HG03558 (cell line): ENCODE measurements at regions not wholly inside any gene's neighbourhood (a gene's known extent, or its start where the extent isn't known, plus 50 kb on each side); places are given as distances from the start of the nearest gene placed in this dataset.

Source experiments
- ATAC-seq: cut with Tn5 transposase; IDR thresholded peaks from one replicate; pipeline ENCODE4 v1.9.1; 2021; ENCODE audit warnings: moderate number of reproducible peaks; ENCODE audit not compliant: unreplicated experiment; ENCODE audit errors: extremely low read depth

GRCh38 chr12:92585115-92585727 lies 117.6 kb upstream of the PLEKHG7 start:
- ATAC-seq = no peak

DNA sequence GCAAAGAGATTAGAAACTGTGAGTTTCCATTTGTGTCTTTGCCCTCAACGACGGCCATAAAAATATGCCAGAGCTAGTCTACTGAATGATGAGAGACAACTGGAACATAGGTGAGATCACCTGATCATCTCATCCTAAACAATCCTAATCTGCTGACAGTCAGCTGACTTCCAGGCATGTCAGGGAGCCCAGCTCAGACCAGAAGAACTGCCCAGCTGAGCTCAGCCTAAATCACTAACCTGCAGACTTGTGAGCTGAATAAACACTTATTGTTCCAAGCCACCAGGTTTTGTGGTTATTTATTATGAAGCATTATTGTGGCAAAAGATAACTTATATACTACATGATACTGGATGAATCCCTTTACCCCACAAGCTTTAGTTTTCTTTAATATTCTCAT lies 118.9 kb upstream of the PLEKHG7 start:
- ATAC-seq = no peak

- no peak for ATAC-seq
Measured at GRCh38 chr12:92582893-92583292, 119.9 kb upstream of the PLEKHG7 start.

DNA sequence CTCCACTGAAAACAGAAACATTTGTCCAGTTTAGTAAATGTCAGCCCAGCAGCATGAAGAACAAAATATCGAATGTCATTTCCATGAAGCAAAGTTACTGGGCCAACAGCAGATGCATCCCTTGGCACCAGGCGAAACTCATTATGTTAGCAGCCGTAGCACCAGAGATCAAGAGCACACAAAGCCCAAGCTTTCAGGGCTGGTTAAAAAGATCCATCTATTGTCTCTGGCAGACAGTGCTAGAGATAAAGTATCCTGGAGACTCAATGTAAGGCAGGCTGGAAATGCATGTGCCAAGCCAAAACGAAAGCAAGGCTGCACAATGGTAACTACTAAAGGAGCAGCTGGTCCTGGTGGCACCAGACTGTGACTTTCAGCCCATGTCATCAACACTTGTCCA lies 120.3 kb upstream of the PLEKHG7 start:
- no peak for ATAC-seq

GRCh38 chr12:92581604-92582003 lies 121.2 kb upstream of the PLEKHG7 start:
- ATAC-seq = no peak

GRCh38 chr12:92574911-92575570 lies 127.7 kb upstream of the PLEKHG7 start:
- no peak for ATAC-seq

DNA sequence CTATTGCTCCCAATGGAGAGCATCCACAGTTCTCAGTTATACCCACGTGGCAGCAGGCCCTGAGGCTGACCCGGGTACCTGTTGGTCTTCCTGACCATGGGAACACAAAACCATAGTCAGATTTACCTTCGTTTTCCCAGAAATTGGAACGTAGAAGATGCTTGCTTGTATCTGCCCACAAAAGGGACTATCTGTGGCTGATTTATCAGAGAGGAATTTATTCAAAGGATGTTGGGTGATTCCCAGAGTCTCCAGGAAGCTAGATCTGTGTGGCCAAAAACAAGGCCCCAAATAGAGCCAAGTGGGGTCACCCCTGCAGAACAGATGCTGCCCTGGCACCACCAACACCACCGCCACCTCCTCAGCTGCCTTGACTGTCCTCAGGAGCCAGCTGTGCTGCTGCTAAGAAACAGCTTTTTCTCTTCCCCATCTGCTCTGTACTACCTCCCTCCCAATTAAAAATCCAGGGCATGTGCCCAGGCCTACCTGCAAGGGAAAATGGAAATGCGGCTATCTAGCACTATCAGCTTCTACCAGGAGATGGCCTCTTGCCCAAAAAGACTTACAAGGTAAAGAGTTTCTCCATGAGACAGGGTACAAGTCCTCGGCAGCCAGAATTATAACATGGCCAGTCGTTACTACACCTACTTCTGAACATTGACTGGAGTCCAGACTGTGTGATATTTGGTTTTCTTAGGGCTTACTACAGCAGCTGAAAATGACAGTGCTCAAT lies 128.6 kb upstream of the PLEKHG7 start:
- ATAC-seq = no peak

GRCh38 chr12:92573104-92573503 lies 129.7 kb upstream of the PLEKHG7 start:
- ATAC-seq = no peak

- ATAC-seq = no peak
Measured at GRCh38 chr12:92571844-92572543, 130.8 kb upstream of the PLEKHG7 start.

DNA sequence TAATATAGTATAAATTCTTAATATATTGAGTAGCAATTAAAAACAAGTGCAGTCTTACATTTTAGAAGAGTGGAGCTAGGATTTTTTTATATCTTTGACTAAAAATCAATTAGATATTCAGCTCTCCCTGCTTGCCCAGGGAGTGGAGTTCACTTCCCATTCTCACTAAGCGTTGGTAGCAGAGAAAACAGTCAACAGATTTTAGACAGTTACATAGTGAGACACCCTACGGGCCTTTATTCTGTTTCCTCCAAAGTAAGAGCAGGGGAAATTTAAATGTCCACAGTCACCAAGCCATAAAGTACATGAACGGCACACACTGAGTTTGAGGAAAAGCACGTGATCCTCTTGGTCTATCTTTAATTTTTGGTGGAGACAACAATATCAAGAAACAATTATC lies 131.6 kb upstream of the PLEKHG7 start:
- no peak for ATAC-seq

- peak; percentile 79 for ATAC-seq
Measured at GRCh38 chr12:92570056-92570753, 132.6 kb upstream of the PLEKHG7 start.

GRCh38 chr12:92568691-92569090 lies 134.1 kb upstream of the PLEKHG7 start:
- no peak for ATAC-seq

DNA sequence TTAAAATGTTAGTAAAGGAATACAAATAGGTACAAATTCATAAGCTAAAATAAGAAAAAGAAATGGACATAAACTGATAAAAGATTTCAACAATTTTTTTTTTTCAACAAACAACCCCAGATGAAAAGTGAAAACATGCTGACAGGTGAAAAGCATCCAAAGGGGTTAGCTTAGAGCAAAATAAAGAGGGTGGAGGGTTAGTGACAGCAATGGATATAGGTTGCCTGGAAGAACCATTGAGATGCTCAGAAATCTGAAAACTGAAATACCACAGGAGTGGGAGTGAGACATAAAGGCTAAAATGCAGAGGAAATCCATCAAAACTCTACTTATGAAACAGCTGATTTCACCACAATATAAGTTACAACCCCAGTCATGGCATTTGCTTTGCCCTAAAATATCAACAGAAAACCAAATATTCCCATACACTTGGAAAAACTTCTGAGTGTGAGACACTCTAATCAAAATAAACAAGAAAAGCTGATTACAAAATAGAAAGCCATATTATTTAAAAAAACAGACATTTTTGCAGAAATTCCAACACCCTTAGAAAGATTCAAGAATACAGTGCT lies 136.3 kb upstream of the PLEKHG7 start:
- no peak for ATAC-seq

DNA sequence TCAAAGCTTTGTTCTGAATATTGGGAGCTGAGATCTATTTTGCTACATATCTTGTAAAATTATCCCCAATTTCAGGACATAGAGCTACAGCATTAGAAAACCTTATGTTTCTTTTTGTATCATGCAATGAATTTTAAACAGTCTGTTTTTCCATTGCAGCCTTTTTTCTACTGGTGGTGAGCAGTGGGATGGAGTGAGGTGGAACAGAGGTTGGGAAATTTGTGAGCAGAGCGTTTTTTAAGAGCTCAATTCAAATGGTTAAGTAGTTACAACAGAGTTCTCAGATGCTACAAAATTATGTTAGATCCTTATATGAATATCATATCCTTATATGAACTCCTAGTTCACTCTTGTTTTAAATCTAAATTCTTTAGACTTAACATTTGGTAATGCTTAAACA lies 139.0 kb upstream of the PLEKHG7 start:
- ATAC-seq = no peak

DNA sequence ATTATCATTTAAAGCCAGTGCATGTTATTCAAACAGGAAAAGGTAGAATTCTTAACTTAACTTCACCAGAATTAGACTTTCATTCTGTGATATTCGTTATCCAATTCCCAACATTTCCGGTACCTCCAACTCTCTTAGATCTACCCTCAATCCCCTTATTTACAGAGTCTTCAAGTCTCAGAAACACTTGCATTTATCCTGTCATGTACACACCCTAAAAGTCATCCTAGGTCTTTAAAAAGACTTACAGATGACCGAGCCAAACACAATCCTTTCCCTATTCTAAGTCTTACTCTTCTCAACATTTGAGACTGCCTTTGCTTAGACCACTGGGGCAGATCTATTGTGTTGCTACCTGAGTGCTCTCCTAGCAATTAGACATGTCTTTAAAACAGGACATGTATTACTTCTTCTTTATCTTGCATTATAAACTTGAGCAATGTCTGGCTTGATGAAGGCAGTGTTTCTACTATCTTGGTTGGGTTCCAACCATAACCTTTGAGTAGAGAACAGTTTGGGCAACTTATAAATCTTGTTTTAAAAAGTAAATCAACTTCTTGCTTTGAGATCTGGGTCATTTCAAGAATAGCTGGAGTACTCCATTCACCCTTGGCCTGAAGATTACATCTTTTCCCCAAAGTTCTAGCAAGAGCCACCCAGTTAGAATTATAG lies 140.6 kb upstream of the PLEKHG7 start:
- ATAC-seq = no peak

GRCh38 chr12:92561543-92561899 lies 141.3 kb upstream of the PLEKHG7 start:
- no peak for ATAC-seq

- no peak for ATAC-seq
Measured at GRCh38 chr12:92560713-92561542, 141.9 kb upstream of the PLEKHG7 start.

GRCh38 chr12:92558806-92559205 lies 144.0 kb upstream of the PLEKHG7 start:
- ATAC-seq = no peak
